Chondrocyte (in vitro differentiated cells): ENCODE measurements at regions not wholly inside any gene's neighbourhood (a gene's known extent, or its start where the extent isn't known, plus 50 kb on each side); places are given as distances from the start of the nearest gene placed in this dataset.

Experiments used
- DNase-seq: peaks from one replicate; pipeline ENCODE4 v3.0.0; 2021; ENCODE audit warnings: mixed read lengths, low spot score
- H3K27ac Mint-ChIP-seq: one replicate; pipeline ENCODE4 v1.8.0; 2021; ENCODE audit warnings: mild to moderate bottlenecking, moderate library complexity, mixed read lengths; ENCODE audit not compliant: unreplicated experiment
- H3K27me3 Mint-ChIP-seq: 2 replicates; pipeline ENCODE4 v1.8.0; 2021; ENCODE audit warnings: low read depth, mixed read lengths
- H3K36me3 Mint-ChIP-seq: 2 replicates; pipeline ENCODE4 v1.8.0; 2021; ENCODE audit warnings: low read depth, mixed read lengths
- H3K4me1 Mint-ChIP-seq: 2 replicates; pipeline ENCODE4 v1.8.0; 2021; ENCODE audit warnings: low read depth, mild to moderate bottlenecking, mixed read lengths
- H3K4me3 Mint-ChIP-seq: one replicate; pipeline ENCODE4 v1.8.0; 2021; ENCODE audit warnings: mild to moderate bottlenecking, moderate library complexity, mixed read lengths; ENCODE audit not compliant: unreplicated experiment
- H3K9me3 Mint-ChIP-seq: 2 replicates; pipeline ENCODE4 v1.8.0; 2021; ENCODE audit warnings: low read depth, mixed read lengths
- CTCF ChIP-seq: fragments of 200-600 bp; sonication (generic); IDR thresholded peaks from 2 replicates; pipeline ENCODE4 v1.5.0; 2021; ENCODE audit warnings: antibody characterized with exemption, mild to moderate bottlenecking, moderate library complexity

GRCh38 chr12:66061557-66062289 lies 68.8 kb downstream of the LLPH start:
- Mint-ChIP-seq H3K27me3 (no peaks in the 10 kb centered on the region), H3K36me3 (no peaks in the 10 kb centered on the region), H3K27ac (no peak overlapping the region), H3K4me1 (peaks cover 62% of the 10 kb centered on the region), H3K4me3 (no peak overlapping the region), H3K9me3 (no peaks in the 10 kb centered on the region)
- TF ChIP-seq CTCF = no peak
- no peak for DNase-seq

GRCh38 chr12:66061076-66061475 lies 69.5 kb downstream of the LLPH start:
- H3K27ac Mint-ChIP-seq = no peak overlapping the region
- TF ChIP-seq CTCF = no peak
- no peaks in the 10 kb centered on the region for H3K9me3 Mint-ChIP-seq
- no peaks in the 10 kb centered on the region for H3K36me3 Mint-ChIP-seq
- DNase-seq = no peak
- H3K27me3 Mint-ChIP-seq = no peaks in the 10 kb centered on the region
- H3K4me3 Mint-ChIP-seq = no peak overlapping the region
- H3K4me1 Mint-ChIP-seq = peaks cover 56% of the 10 kb centered on the region

- H3K27ac Mint-ChIP-seq = no peak overlapping the region
- H3K36me3 Mint-ChIP-seq = no peaks in the 10 kb centered on the region
- no peak for DNase-seq
- H3K27me3 Mint-ChIP-seq = no peaks in the 10 kb centered on the region
- TF ChIP-seq CTCF = no peak
- no peaks in the 10 kb centered on the region for H3K9me3 Mint-ChIP-seq
- peaks cover 48% of the 10 kb centered on the region for H3K4me1 Mint-ChIP-seq
- no peak overlapping the region for H3K4me3 Mint-ChIP-seq
Measured at GRCh38 chr12:66060163-66060907, 70.2 kb downstream of the LLPH start.

- Mint-ChIP-seq H3K27ac (no peak overlapping the region), H3K9me3 (no peaks in the 10 kb centered on the region), H3K36me3 (no peaks in the 10 kb centered on the region), H3K27me3 (no peaks in the 10 kb centered on the region), H3K4me3 (no peak overlapping the region), H3K4me1 (peaks cover 42% of the 10 kb centered on the region)
- DNase-seq = no peak
- no peak for TF ChIP-seq CTCF
Measured at GRCh38 chr12:66059666-66060065, 70.9 kb downstream of the LLPH start.

GRCh38 chr12:66058554-66058953 lies 72.0 kb downstream of the LLPH start:
- Mint-ChIP-seq H3K9me3 (no peaks in the 10 kb centered on the region), H3K27me3 (no peaks in the 10 kb centered on the region), H3K4me1 (peaks cover 31% of the 10 kb centered on the region), H3K27ac (no peak overlapping the region), H3K36me3 (no peaks in the 10 kb centered on the region), H3K4me3 (no peak overlapping the region)
- TF ChIP-seq CTCF = no peak
- DNase-seq = no peak
